PC-9 (cell line): ENCODE measurements at regions not wholly inside any gene's neighbourhood (a gene's known extent, or its start where the extent isn't known, plus 50 kb on each side); places are given as distances from the start of the nearest gene placed in this dataset.

ENCODE experiments used
- BruUV-seq: library from RNA; stranded (reverse); fragments of 400-500 nt; replicated peaks from 2 replicates; lab custom pipeline; 2021; lab: Mats Ljungman, UMichigan
- CTCF ChIA-PET: fragments of 300-600 bp; sonication (Branson Sonifier 250); formaldehyde crosslinking; loops from one replicate; lab custom pipeline; 2022; ENCODE audit warnings: antibody characterized with exemption; lab: Charles Lee
- POLR2A ChIA-PET: fragments of 300-600 bp; sonication (Branson Sonifier 250); formaldehyde crosslinking; loops from one replicate; lab custom pipeline; 2022; ENCODE audit warnings: antibody characterized with exemption; ENCODE audit not compliant: unreplicated experiment; lab: Charles Lee
- DNase-seq, 2 experiments: peaks; one replicate each; pipeline versions ENCODE4 v3.0.0 to v3.0.0-alpha.2; 2015 to 2022; ENCODE audit warnings: mixed read lengths in 1 of 2
- H2AFZ ChIP-seq: fragments of 200-600 bp; sonication (generic); 2 replicates; pipeline ENCODE4 v1.8.1; 2017; ENCODE audit warnings: antibody characterized with exemption
- H3F3A ChIP-seq: fragments of 200-600 bp; sonication (generic); 2 replicates; pipeline ENCODE4 v1.8.1; 2017; ENCODE audit warnings: antibody characterized with exemption, mild to moderate bottlenecking, low read depth; ENCODE audit not compliant: insufficient read depth
- H3K27ac ChIP-seq: fragments of 200-600 bp; sonication (generic); 2 replicates; pipeline ENCODE4 v1.6.1; 2016; ENCODE audit warnings: mixed run types
- H3K27me3 ChIP-seq: fragments of 200-600 bp; sonication (generic); 2 replicates; pipeline ENCODE4 v1.6.1; 2016; ENCODE audit warnings: low read depth, mixed run types; ENCODE audit not compliant: insufficient read depth
- H3K36me3 ChIP-seq: fragments of 200-600 bp; sonication (generic); 2 replicates; pipeline ENCODE4 v1.6.1; 2016; ENCODE audit warnings: low read depth, mixed run types
- H3K4me1 ChIP-seq: fragments of 200-600 bp; sonication (generic); replicated peaks from 2 replicates; pipeline ENCODE4 v1.6.1; 2016; ENCODE audit warnings: mixed run types; ENCODE audit not compliant: insufficient read depth
- H3K4me2 ChIP-seq: fragments of 200-600 bp; sonication (generic); 2 replicates; pipeline ENCODE4 v1.6.1; 2017; ENCODE audit warnings: mixed run types
- H3K4me3 ChIP-seq: fragments of 200-600 bp; sonication (generic); 2 replicates; pipeline ENCODE4 v1.6.1; 2016; ENCODE audit warnings: mixed run types
- H3K79me2 ChIP-seq: fragments of 200-600 bp; sonication (generic); 2 replicates; pipeline ENCODE4 v1.6.1; 2017; ENCODE audit warnings: low read depth, mixed run types
- H3K9me2 ChIP-seq: fragments of 200-600 bp; sonication (generic); 2 replicates; pipeline ENCODE4 v1.8.1; 2017; ENCODE audit warnings: mild to moderate bottlenecking; ENCODE audit not compliant: insufficient read depth
- H3K9me3 ChIP-seq: fragments of 200-600 bp; sonication (generic); 2 replicates; pipeline ENCODE4 v1.8.1; 2016; ENCODE audit warnings: low read depth; ENCODE audit not compliant: insufficient read depth
- H4K20me1 ChIP-seq: fragments of 200-600 bp; sonication (generic); 2 replicates; pipeline ENCODE4 v1.8.1; 2017; ENCODE audit not compliant: insufficient read depth
- EZH2 ChIP-seq: fragments of 200-600 bp; sonication (generic); IDR thresholded peaks from 2 replicates; pipeline ENCODE4 v1.8.0; 2017; ENCODE audit warnings: antibody characterized with exemption, low read depth
- intact Hi-C: fragments of 100-400 bp; cut with micrococcal nuclease; formaldehyde crosslinking; loops from one replicate; pipeline ENCODE4 v1.10.0; 2022; ENCODE audit not compliant: unreplicated experiment
- TF ChIP-seq, protein P1 (sequence below): fragments of 200-600 bp; sonication (generic); conservative IDR thresholded peaks from 2 replicates; pipeline ENCODE4 v1.6.1; 2017; ENCODE audit warnings: mixed run types, antibody characterized with exemption, mild to moderate bottlenecking, moderate library complexity

DNA sequence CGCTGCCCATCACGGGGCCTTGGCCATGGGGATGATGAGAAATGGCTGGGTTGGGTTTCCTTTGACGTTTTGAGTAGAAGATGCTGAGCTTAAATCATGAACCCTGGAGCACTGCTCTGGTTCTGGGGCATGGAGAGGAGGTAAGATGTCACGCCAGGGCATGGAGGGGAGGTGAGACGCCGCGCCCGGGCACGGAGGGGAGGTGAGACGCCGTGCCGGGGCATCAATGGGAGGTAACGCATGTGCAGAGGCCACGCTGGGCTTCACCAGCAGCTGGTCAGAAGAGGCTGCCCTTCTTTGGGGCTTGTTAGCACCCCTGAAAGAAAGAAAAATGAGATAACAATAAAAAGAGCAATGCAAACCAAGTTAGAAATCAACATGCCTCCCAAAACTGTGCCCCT, 322.5 kb upstream of the IRX4 start:
- Histone ChIP-seq H3K9me3 (no peaks in the 10 kb centered on the region), H3K4me3 (no peak overlapping the region), H3K79me2 (no peaks in the 10 kb centered on the region), H3K27me3 (peaks cover 91% of the 10 kb centered on the region), H3K9me2 (no peaks in the 10 kb centered on the region), H3K4me1 (no peaks in the 10 kb centered on the region), H3K36me3 (no peaks in the 10 kb centered on the region), H4K20me1 (no peaks in the 10 kb centered on the region), H3K4me2 (no peak overlapping the region), H3F3A (no peaks in the 10 kb centered on the region), H2AFZ (no peak overlapping the region), H3K27ac (no peak overlapping the region)
- no peak for DNase-seq
- ChIA-PET CTCF (no interaction called here), POLR2A (no interaction called here)
- TF ChIP-seq, protein P1, sequence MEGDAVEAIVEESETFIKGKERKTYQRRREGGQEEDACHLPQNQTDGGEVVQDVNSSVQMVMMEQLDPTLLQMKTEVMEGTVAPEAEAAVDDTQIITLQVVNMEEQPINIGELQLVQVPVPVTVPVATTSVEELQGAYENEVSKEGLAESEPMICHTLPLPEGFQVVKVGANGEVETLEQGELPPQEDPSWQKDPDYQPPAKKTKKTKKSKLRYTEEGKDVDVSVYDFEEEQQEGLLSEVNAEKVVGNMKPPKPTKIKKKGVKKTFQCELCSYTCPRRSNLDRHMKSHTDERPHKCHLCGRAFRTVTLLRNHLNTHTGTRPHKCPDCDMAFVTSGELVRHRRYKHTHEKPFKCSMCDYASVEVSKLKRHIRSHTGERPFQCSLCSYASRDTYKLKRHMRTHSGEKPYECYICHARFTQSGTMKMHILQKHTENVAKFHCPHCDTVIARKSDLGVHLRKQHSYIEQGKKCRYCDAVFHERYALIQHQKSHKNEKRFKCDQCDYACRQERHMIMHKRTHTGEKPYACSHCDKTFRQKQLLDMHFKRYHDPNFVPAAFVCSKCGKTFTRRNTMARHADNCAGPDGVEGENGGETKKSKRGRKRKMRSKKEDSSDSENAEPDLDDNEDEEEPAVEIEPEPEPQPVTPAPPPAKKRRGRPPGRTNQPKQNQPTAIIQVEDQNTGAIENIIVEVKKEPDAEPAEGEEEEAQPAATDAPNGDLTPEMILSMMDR, result no peak
- TF ChIP-seq EZH2, result no peak
- intact Hi-C loops, result no loop called here
- BruUV-seq, result no TSS peak

DNA sequence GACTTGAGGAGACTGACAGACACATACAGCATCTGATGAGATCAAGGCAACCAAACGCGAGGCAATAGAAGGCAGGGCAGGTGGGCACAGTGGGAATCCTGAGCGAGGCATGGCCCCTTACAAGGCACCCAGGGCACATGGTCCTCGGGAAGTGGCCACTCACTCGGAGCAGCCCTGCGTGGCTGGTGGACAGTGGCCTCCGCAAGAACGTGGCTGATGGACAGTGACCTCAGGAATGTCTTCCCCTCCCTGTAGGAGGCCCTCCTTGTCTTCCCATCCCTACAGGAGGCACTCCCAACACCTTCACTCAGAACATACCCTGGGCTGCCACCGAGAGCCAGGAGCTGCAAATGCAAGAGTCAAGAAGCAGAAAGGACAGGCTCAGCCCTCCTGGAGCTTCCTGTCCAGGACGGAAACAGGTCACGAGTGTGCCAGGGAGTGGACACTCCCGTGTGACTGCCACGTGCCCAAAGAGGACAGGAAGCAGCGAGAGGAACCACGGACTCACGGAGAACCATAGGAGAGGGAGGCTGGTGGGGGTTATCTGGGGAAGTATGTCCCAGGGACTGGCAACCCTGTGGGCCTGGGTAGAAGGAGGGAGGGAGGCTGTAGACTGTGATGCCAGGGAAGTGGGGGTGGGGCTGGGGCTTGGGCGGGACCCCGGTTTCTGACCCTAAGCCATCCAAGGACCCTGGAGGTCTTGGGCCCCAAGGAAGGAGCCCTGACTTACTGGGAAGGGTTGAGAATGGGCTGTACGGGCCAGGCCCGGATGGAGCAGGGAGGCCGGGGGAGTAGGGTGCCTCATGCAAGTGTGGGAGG, 321.9 kb upstream of the IRX4 start:
- POLR2A ChIA-PET, result no interaction called here
- BruUV-seq, result no TSS peak

DNA sequence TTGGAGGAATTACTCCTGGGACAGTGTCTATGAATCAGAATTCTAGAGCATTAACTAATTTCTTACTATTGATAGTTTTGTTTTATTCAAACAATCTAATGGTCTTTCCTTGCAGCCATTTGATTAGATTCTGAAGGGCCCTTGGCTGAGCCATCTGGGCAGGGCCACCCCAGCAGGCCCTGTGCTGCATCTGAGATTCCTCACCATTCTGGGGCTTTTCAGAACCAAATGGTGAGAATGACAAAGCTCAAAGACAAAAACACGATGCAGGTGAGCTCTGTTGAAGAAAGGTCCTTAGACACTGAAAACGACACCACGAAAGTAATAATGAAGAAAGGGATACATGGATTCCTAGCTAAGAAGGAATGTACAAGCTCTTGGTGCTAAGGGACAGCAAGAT, 321.0 kb upstream of the IRX4 start:
- TF ChIP-seq, protein P1, result no peak
- TF ChIP-seq EZH2, result no peak
- no peaks in the 10 kb centered on the region for H3F3A ChIP-seq
- H3K9me3 ChIP-seq, result no peaks in the 10 kb centered on the region
- peaks cover 97% of the 10 kb centered on the region for H3K27me3 ChIP-seq
- CTCF ChIA-PET, result no interaction called here
- POLR2A ChIA-PET, result no interaction called here
- no peak overlapping the region for H3K4me3 ChIP-seq
- H3K36me3 ChIP-seq, result no peaks in the 10 kb centered on the region
- no peaks in the 10 kb centered on the region for H3K4me1 ChIP-seq
- no peaks in the 10 kb centered on the region for H3K9me2 ChIP-seq
- H2AFZ ChIP-seq, result no peak overlapping the region
- H3K79me2 ChIP-seq, result no peaks in the 10 kb centered on the region
- no TSS peak for BruUV-seq
- intact Hi-C loops, result no loop called here
- no peak overlapping the region for H3K27ac ChIP-seq
- DNase-seq, result no peak
- H4K20me1 ChIP-seq, result no peaks in the 10 kb centered on the region
- H3K4me2 ChIP-seq, result no peak overlapping the region

More for the DNA sequence above, 321.9 kb upstream of the IRX4 start:
- intact Hi-C loops, result no loop called here
- Histone ChIP-seq H3F3A (no peaks in the 10 kb centered on the region), H3K36me3 (no peaks in the 10 kb centered on the region), H2AFZ (no peak overlapping the region), H3K4me2 (no peak overlapping the region), H3K27ac (no peak overlapping the region), H3K9me2 (no peaks in the 10 kb centered on the region), H3K4me3 (no peak overlapping the region), H4K20me1 (no peaks in the 10 kb centered on the region), H3K79me2 (no peaks in the 10 kb centered on the region), H3K9me3 (no peaks in the 10 kb centered on the region), H3K4me1 (no peaks in the 10 kb centered on the region), H3K27me3 (peaks cover 95% of the 10 kb centered on the region)
- no peak for DNase-seq
- CTCF ChIA-PET, result no interaction called here
- TF ChIP-seq EZH2, result no peak
- TF ChIP-seq, protein P1, result no peak
